ENCODE measurements at regions not wholly inside any gene's neighbourhood (a gene's known extent, or its start where the extent isn't known, plus 50 kb on each side); places are given as distances from the start of the nearest gene placed in this dataset.

GRCh38 chrX:115467961-115468360 lies 93.0 kb upstream of the PLS3 start:
- no peak for TF ChIP-seq CTCF (IDR thresholded peaks at IDR 0.05; ENCODE audit: control extremely low read depth, extremely low read depth)
- no peaks in the 10 kb centered on the region for H3K9me3 ChIP-seq (ENCODE audit: control insufficient read depth in 4 of 4, insufficient read depth in 3 of 4, low read length in 3 of 4)
- no peaks in the 10 kb centered on the region for H3K36me3 ChIP-seq (ENCODE audit: control insufficient read depth in 4 of 4, insufficient read depth in 4 of 4, low read length in 4 of 4)
- H3K4me3 ChIP-seq: no peak overlapping the region
- H3K9ac ChIP-seq (ENCODE audit: insufficient read depth in 1 of 2, low read length in 2 of 2): no peak overlapping the region
- ATAC-seq (ENCODE audit: insufficient read depth, low FRiP score): no peak
- H3K4me1 ChIP-seq (ENCODE audit: control insufficient read depth in 5 of 5, insufficient read depth in 5 of 5, low read length in 5 of 5): peaks cover 0 to 1% (median 0%) of the 10 kb centered on the region in 5 donors
- peaks cover 0 to 38% (median 18%) of the 10 kb centered on the region in 3 donors for H3K27me3 ChIP-seq (ENCODE audit: control insufficient read depth in 3 of 3, insufficient read depth in 3 of 3, low read length in 2 of 3)
- no peak overlapping the region for H3K27ac ChIP-seq (ENCODE audit: low read depth in 1 of 2, low read length in 1 of 2)
- no peak for DNase-seq

GRCh38 chrX:115472131-115472530 lies 88.8 kb upstream of the PLS3 start:
- TF ChIP-seq CTCF (IDR thresholded peaks at IDR 0.05; ENCODE audit: control extremely low read depth, extremely low read depth): no peak
- ATAC-seq (ENCODE audit: insufficient read depth, low FRiP score): no peak
- H3K27ac ChIP-seq (ENCODE audit: low read depth in 1 of 2, low read length in 1 of 2): no peak overlapping the region
- no peaks in the 10 kb centered on the region for H3K36me3 ChIP-seq (ENCODE audit: control insufficient read depth in 4 of 4, insufficient read depth in 4 of 4, low read length in 4 of 4)
- DNase-seq: no peak
- no peak overlapping the region for H3K4me3 ChIP-seq
- 78 to 91% methylated on average over 3 of the region's 3 CpGs for WGBS, 2 donors
- H3K9ac ChIP-seq (ENCODE audit: insufficient read depth in 1 of 2, low read length in 2 of 2): no peak overlapping the region
- peaks cover 0 to 1% (median 0%) of the 10 kb centered on the region in 5 donors for H3K4me1 ChIP-seq (ENCODE audit: control insufficient read depth in 5 of 5, insufficient read depth in 5 of 5, low read length in 5 of 5)
- peaks cover 0 to 46% (median 23%) of the 10 kb centered on the region in 3 donors for H3K27me3 ChIP-seq (ENCODE audit: control insufficient read depth in 3 of 3, insufficient read depth in 3 of 3, low read length in 2 of 3)
- no peaks in the 10 kb centered on the region for H3K9me3 ChIP-seq (ENCODE audit: control insufficient read depth in 4 of 4, insufficient read depth in 3 of 4, low read length in 3 of 4)

GRCh38 chrX:115486510-115486909 lies 74.5 kb upstream of the PLS3 start:
- no peak for DNase-seq
- Histone ChIP-seq H3K4me1 (ENCODE audit: control insufficient read depth in 5 of 5, insufficient read depth in 5 of 5, low read length in 5 of 5) (no peaks in the 10 kb centered on the region), H3K9me3 (ENCODE audit: control insufficient read depth in 4 of 4, insufficient read depth in 3 of 4, low read length in 3 of 4) (no peaks in the 10 kb centered on the region), H3K4me3 (no peak overlapping the region), H3K27me3 (ENCODE audit: control insufficient read depth in 3 of 3, insufficient read depth in 3 of 3, low read length in 2 of 3) (peaks cover 0 to 43% (median 14%) of the 10 kb centered on the region in 3 donors), H3K36me3 (ENCODE audit: control insufficient read depth in 4 of 4, insufficient read depth in 4 of 4, low read length in 4 of 4) (no peaks in the 10 kb centered on the region), H3K27ac (ENCODE audit: low read depth in 1 of 2, low read length in 1 of 2) (no peak overlapping the region), H3K9ac (ENCODE audit: insufficient read depth in 1 of 2, low read length in 2 of 2) (no peak overlapping the region)
- no peak for TF ChIP-seq CTCF (IDR thresholded peaks at IDR 0.05; ENCODE audit: control extremely low read depth, extremely low read depth)
- WGBS, 2 donors: 84 to 89% methylated on average over 1 to 3 of the region's 3 CpGs
- ATAC-seq (ENCODE audit: insufficient read depth, low FRiP score): no peak

GRCh38 chrX:115487608-115488007 lies 73.4 kb upstream of the PLS3 start:
- H3K27ac ChIP-seq (ENCODE audit: low read depth in 1 of 2, low read length in 1 of 2): no peak overlapping the region
- H3K36me3 ChIP-seq (ENCODE audit: control insufficient read depth in 4 of 4, insufficient read depth in 4 of 4, low read length in 4 of 4): no peaks in the 10 kb centered on the region
- TF ChIP-seq CTCF (IDR thresholded peaks at IDR 0.05; ENCODE audit: control extremely low read depth, extremely low read depth): no peak
- no peak for DNase-seq
- H3K9me3 ChIP-seq (ENCODE audit: control insufficient read depth in 4 of 4, insufficient read depth in 3 of 4, low read length in 3 of 4): no peaks in the 10 kb centered on the region
- H3K9ac ChIP-seq (ENCODE audit: insufficient read depth in 1 of 2, low read length in 2 of 2): no peak overlapping the region
- H3K27me3 ChIP-seq (ENCODE audit: control insufficient read depth in 3 of 3, insufficient read depth in 3 of 3, low read length in 2 of 3): peaks cover 0 to 44% (median 14%) of the 10 kb centered on the region in 3 donors
- no peak for ATAC-seq (ENCODE audit: insufficient read depth, low FRiP score)
- no peak overlapping the region for H3K4me3 ChIP-seq
- no peaks in the 10 kb centered on the region for H3K4me1 ChIP-seq (ENCODE audit: control insufficient read depth in 5 of 5, insufficient read depth in 5 of 5, low read length in 5 of 5)
